NCI-H1694 treated with DMSO at 0.1 percent for 48 hours (cell line): ENCODE measurements at regions not wholly inside any gene's neighbourhood (a gene's known extent, or its start where the extent isn't known, plus 50 kb on each side); places are given as distances from the start of the nearest gene placed in this dataset.

ENCODE experiments used
- DNase-seq: peaks from one replicate; lab custom pipeline; 2025; lab: John Stamatoyannopoulos, UW

DNA sequence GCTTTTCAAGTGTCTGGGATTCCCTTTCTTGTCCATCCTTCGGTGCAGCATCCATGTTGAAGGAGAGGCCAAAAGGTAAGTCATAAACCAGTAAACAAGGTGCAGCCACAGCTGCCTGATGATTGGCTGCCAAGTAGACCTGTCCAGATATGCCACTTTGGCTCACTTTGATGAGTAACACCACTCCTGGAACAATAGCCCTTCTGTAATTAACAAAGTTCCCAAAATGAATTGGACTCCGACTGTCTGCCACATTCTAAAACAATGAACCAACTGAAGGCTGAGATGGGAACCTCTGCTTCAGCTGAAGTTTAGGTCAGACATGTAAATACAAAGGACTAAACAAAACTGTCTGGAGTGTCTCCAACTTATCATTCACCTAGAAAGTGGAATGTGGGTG is 82.2 kb upstream of the LGALSL start:
- DNase-seq = no peak

DNA sequence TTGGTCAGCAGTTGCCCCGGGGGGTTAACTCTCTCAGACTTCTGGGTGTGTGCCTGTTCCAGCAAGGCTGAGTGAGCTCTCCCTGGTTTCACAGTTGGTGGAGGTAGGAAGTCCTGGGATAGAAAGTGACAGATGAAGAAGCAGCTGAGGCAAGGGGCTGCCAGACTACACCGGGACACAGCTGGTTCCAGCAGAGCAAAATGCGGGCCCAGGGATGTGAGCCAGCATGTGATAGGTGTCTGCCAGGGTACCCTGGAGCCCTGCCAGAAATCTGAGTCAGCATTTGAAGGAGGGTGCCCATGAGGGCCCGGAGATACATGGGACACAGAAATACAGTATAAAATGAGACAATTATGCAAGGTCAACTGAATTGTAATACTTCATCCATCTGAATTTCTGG is 79.3 kb upstream of the LGALSL start:
- DNase-seq = no peak

GRCh38 chr2:64376926-64377325 is 77.0 kb upstream of the LGALSL start:
- no peak for DNase-seq

- DNase-seq = no peak
Observed at GRCh38 chr2:64379186-64379585, 74.8 kb upstream of the LGALSL start.

DNA sequence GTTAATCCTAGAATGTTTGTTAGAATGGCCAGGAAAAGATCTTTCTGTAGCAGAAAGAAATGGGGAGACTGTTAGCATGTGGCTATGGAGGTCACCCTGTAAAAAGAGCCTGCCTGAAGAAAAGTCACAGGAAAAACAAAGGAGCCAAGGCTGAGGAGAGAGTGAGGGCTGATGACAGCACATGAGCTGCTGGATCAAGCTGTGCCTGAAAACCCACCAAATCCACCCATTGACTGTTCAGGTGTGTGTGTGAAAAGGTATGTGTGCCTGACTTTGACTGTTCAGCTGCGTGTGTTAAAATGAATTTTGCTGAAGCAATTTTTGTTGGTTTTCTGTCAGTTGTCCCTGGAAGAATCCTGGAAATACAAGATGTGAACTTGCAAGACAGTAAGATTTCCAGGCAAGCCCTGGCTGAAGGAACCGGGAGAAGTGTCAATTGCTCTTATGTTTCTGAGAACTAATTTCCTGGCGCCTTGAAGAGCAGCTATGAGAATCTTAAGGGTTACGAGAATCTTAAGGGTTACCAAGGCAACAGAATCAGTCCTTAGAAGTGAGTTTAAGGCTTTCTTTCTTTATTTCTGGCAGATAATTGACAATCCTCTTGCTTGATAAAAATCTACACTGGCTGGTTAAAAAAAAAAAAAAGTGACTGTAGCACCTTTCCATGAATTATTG is 73.0 kb upstream of the LGALSL start:
- no peak for DNase-seq

DNA sequence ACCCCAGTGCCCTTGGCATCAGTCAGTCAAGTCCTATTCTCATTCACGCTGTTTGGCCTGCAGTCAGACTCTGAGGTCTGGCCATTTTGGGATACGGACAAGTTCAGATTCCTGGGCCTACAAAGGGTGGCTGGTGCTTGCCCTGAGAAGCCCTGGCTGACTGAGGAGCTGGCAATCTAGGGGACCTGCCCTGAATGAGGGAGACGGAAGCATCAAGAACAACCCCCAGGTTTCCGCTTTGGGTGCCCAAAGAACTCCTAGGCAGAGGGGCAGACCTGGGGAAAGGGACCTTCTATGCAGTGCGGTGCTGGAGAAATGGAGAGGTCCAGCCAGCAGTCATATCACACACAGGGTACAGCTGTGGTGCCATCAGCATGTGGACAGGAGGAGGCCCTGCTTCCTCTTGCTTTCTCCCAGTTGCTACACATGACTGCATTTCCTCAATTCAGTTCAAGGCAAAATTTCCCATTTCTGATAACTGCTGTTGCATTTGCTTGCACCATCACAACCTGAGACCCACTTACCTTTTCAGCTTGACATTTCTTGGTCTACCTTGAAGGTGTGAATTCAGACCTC is 70.9 kb upstream of the LGALSL start:
- DNase-seq = no peak

GRCh38 chr2:64383881-64384280 is 70.1 kb upstream of the LGALSL start:
- no peak for DNase-seq

DNA sequence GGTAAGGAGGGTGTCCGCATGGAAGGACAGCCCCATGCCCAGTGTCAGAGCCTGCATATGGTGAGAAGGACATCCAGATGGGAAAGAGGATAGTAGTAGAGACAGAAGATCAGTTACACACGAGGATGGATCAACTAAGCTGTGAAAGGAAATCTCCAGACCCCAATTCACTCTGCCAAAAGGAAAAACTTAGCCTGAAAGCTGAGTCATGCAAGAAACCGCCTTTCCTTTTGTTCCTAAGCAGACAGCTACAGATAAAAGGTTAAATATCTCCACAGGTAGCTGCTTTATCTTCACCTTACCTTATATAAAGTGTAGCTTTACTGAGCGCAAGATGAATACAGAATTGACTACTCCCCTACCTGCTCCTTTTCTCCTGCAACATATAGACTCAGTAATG is 67.3 kb upstream of the LGALSL start:
- no peak for DNase-seq

DNA sequence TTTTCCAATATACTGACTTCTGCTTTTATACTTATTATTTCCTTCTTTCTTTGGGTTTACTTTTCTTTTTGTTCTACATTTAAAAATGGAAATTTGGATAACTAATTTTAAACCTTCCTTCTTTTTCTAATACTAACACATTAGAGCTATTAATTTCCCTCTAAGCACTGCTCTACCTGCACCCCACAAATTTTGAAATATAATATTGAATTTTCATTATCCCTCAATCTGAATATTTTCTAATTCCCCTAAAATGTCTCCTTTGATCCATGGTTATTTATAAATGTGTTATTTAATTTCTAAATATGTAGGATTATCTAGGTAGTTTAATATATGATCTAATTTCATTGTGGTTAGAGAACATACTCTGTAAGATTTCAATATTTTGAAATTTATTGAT is 63.4 kb upstream of the LGALSL start:
- no peak for DNase-seq

- DNase-seq = no peak
Observed at GRCh38 chr2:64391424-64391823, 62.5 kb upstream of the LGALSL start.

DNA sequence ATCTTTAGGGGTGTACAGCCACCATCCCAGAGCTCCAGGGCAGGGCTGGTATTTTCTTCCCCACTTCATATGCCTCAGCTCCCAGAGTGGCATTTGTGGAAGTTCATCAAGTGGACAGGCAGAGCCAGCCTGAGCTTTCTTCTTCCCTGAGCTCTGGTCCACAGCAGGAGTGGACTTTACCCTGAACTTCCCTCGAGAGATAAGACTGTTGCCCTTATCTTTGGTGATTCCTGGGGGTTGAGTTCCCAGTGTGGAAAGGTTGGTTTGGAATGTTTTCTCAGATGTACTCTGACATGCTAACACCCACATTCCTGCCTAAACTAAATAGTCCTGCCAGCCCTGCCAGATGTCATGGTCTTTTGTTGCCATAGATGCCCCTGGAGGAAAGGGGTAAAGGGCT is 62.0 kb upstream of the LGALSL start:
- no peak for DNase-seq

GRCh38 chr2:64392529-64392928 is 61.4 kb upstream of the LGALSL start:
- DNase-seq = no peak

DNA sequence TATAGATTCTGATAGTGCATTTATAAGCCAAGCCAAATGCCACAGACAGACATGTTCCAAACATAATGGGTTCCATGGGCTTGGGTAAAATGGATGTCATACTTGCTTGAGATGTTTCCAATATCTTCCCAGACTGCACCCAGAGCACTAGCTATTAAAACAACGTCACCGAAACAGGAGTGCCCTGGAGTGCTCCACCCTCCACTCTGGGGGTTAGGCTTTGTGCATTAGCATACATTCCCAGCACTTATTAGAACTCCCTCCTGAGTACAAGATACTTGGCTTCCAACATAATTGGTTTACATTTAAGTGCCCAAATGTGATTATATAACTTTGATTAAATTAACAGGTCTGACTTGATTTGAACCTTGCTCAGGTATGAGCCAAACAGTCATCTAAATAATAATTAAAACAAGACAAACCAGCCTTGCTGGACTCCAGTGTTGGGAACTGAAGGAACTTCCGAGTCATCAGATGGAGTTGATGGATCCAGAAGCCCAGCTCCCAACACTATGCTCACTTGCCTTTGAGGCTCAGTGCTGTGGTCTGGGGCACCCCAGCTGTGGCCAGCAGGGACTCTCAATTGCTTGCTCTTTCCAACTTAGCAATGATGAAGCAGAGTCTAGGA is 60.5 kb upstream of the LGALSL start:
- DNase-seq = no peak

GRCh38 chr2:64394153-64394552 is 59.8 kb upstream of the LGALSL start:
- no peak for DNase-seq

- no peak for DNase-seq
Observed at GRCh38 chr2:64396001-64396400, 58.0 kb upstream of the LGALSL start.

GRCh38 chr2:64396551-64396950 is 57.4 kb upstream of the LGALSL start:
- DNase-seq = no peak

DNA sequence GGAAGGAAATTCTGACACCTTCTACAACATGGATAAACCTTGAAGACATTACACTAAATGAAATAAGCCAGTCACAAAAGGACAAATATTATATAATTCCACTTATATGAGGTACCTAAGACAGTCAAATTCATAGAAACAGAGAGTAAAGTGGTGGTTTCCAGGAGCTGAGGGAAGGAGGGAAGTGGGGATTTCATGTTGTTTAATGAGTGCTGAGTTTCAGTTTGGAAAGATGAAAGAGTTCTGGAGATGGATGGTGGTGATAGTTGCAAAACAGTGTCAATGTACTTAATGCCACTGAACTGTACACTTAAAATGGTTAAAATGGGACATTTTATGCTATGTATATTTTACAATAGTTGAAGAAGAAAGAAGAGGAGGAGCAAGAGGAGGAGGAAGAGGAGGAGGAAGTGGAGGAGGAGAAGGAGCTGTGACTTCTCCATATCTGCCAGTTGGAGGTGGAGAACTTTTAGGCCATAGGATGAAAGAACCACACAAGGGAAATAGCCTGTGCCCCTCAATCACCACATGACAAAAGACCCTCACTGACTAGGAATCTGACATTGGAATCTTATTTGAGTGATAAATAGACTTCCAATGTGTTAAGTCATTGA is 55.3 kb upstream of the LGALSL start:
- no peak for DNase-seq

DNA sequence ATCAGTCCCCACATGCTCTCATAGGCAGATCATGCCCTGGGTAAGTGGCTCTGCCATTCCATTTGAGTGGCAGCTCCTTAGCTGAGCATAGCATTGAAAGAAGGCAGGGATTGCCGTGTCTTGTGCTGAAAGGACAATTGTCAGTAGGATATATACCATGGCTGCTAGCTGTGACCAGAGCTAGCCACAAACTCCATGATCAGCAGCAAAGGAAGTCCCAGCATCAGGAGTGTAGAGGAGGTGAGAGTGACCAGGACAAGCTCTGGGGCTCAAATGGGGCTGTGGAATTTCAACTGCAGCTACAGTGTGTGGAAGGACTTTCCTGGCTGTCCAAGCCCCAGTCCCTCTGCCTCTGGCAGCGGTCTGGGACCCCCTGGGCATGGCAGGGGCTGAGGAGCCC is 54.4 kb upstream of the LGALSL start:
- no peak for DNase-seq

DNA sequence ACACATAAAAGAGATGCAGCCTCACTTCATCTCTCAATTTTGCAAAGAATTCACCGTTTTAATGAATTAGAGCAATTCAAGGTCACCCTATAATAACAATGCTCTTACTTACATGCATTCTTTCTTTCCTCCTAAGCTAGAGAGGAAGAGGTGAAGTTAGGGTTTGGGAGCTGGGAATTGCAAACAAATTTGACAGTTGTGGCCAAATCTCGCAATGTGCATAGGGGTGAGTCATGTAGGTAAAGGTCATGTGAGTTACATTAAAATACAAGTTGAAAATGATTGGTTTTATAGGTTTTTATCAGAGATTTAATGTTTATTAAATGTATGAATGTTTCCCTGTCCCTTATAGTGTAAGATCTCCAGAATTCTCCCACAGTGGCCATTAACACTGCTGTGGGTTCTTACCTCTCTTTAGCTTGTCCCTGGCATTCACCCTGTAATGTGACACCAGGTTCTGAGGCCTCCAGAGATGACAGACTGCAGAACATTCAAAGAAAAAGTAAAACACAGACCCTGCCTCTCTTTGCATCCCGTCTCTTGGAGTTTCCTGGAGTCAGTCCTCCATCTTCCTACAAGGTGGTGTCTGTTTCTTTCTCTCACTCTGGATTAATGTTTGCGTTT is 53.7 kb upstream of the LGALSL start:
- no peak for DNase-seq

DNA sequence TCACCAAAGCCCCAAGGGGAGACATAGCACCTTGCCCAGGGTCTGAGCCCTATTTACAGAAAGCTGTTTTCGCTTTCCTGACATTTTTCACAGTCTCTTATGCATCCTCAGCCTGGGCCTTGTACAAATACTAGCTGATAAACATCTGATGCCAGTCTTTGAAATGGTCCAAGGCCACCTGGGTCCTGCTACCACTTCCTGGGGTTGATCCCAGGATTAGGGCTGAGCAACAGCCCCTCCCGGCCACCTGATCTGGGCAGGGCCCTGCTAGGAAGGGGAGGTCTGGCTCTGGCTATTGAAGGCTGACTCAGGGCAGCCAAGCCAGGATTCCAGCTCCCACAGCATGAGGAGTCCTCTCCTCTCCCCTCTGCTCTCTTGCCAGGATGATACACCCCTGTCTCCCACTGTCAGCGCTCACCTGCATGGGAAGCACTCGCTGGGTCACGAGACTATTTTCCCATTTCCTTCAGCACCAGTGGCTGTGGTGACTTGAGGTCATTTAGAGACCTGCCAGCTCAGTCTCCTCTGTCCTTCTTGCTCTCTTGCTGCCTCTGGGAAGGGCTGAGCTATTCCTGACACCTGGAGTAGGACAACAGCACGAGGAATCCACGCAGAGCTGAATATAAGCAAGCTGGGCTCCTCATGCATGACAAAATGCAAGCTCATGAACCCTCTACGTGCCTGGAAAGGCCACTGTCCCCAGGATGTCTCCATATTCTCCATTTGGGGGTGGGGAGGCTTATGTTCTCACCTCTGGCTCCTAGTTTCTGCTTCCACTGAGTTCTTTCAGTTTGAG is 53.0 kb upstream of the LGALSL start:
- DNase-seq = no peak

DNA sequence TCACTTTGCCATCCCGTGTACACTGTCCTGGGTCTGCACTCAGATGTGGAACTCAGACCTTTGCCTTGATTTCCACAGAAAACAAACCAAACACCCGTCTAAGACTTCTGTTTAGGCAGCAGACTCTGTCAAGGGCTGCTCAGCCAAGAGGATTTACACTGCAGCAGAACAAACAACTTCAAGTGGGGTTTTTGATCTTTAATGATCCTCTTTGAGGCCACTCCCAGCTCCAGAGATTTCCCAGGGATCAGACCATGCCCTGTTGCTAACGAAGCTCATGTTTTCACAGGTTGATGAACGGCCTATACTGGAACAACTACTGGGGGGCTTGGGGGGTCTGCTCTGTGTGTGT is 52.5 kb upstream of the LGALSL start:
- DNase-seq = no peak

- DNase-seq = no peak
Observed at GRCh38 chr2:64402876-64403275, 51.1 kb upstream of the LGALSL start.
